RWPE1 (cell line): ENCODE measurements at regions not wholly inside any gene's neighbourhood (a gene's known extent, or its start where the extent isn't known, plus 50 kb on each side); places are given as distances from the start of the nearest gene placed in this dataset.
"Not testable (repeated sequence)": the region's sequence is repeated elsewhere in the genome, so short reads cannot be mapped to it uniquely, and the experiment has no call there.

Experiments
- CTCF ChIA-PET: fragments of 350-600 bp; sonication (Branson Sonifier 250); formaldehyde crosslinking; extraction: SDS; loops from one replicate; lab custom pipeline; 2021; lab: Yijun Ruan, JAX
- POLR2A ChIA-PET: fragments of 400-600 bp; formaldehyde crosslinking; extraction: SDS; loops from one replicate; lab custom pipeline; 2020; ENCODE audit warnings: antibody characterized with exemption; ENCODE audit not compliant: low non-redundant PET; lab: Yijun Ruan, JAX
- DNase-seq: peaks from one replicate; pipeline ENCODE4 v3.0.0; 2012; ENCODE audit warnings: low spot score
- H3K27ac ChIP-seq: fragments of 450-650 bp; 2 replicates; pipeline ENCODE4 v1.5.1; 2017

DNA sequence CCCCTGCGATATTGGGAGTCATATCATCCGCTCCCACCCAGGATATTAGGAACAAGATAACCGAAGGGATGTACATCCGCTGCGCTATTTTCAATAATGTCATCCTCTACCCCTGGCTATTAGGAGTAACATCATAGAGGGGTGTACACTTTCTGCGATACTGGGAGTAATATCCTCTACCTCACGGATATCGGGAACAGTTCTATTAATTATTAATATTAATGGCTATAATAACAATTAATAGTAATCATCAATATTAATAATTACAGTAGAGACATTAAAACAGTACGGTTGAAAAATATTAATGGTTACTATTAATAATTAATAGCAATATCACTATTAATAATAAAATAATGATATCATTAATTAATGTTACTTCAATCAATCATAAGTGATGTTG lies 90.1 kb downstream of the OTOP1 start:
- H3K27ac ChIP-seq, DNase-seq, CTCF ChIA-PET, POLR2A ChIA-PET: not testable (repeated sequence)
